K562 (cell line): ENCODE measurements at regions not wholly inside any gene's neighbourhood (a gene's known extent, or its start where the extent isn't known, plus 50 kb on each side); places are given as distances from the start of the nearest gene placed in this dataset.

Source experiments
- ARID3A ChIP-seq: IDR thresholded peaks from 2 replicates; pipeline ENCODE4 v1.6.1; 2012; ENCODE audit warnings: low read depth, low read length, improper control_type of control experiment, borderline replicate concordance
- BRF2 ChIP-seq: IDR thresholded peaks from 3 replicates; pipeline ENCODE4 v1.6.1; 2011; ENCODE audit warnings: borderline replicate concordance, mild to moderate bottlenecking; ENCODE audit not compliant: insufficient read length, insufficient read depth
- E2F4 ChIP-seq: sonication (generic); formaldehyde crosslinking; IDR thresholded peaks from 2 replicates; pipeline ENCODE4 v1.8.0; 2022; ENCODE audit warnings: mild to moderate bottlenecking, low read depth, missing genetic modification reagents
- MNT ChIP-seq, 2 experiments: fragments of 450-650 bp; conservative IDR thresholded peaks; 2 replicates each; pipeline ENCODE4 v1.6.1; 2017; ENCODE audit warnings: mild to moderate bottlenecking in 2 of 2, moderate library complexity in 2 of 2
- NRF1 ChIP-seq, 2 experiments: fragments of 450-650 bp; IDR thresholded peaks in 1 of 2; conservative IDR thresholded peaks in 1 of 2; 2 replicates each; pipeline ENCODE4 v1.6.1; 2014; ENCODE audit warnings: mild to moderate bottlenecking in 2 of 2
- PCBP2 ChIP-seq: fragments of 200-400 bp; formaldehyde crosslinking; IDR thresholded peaks from 2 replicates; pipeline ENCODE4 v1.6.1; 2018; ENCODE audit warnings: low read length, low read depth, mild to moderate bottlenecking, moderate library complexity; ENCODE audit not compliant: poor library complexity, severe bottlenecking
- TCF7 ChIP-seq: sonication (generic); IDR thresholded peaks from 2 replicates; pipeline ENCODE4 v1.6.1; 2016; ENCODE audit warnings: antibody characterized with exemption, borderline replicate concordance
- ZFPM2 ChIP-seq: fragments of 250-450 bp; sonication (Bioruptor Pico); IDR thresholded peaks from 2 replicates; pipeline ENCODE4 v1.5.1; 2022; ENCODE audit warnings: mild to moderate bottlenecking
- ZNF232 ChIP-seq: sonication (generic); formaldehyde crosslinking; IDR thresholded peaks from 2 replicates; pipeline ENCODE4 v1.8.0; 2022; ENCODE audit warnings: mild to moderate bottlenecking, missing genetic modification reagents
- ZNF324 ChIP-seq: fragments of 250-450 bp; sonication (Bioruptor Pico); IDR thresholded peaks from 2 replicates; pipeline ENCODE4 v1.4.0; 2020; ENCODE audit warnings: mild to moderate bottlenecking

- no peak for TF ChIP-seq MNT (conservative IDR thresholded peaks at IDR 0.05)
- no peak for TF ChIP-seq ARID3A
- no peak for TF ChIP-seq BRF2
- no peak for TF ChIP-seq PCBP2
- TF ChIP-seq ZNF324: no peak
- no peak for TF ChIP-seq TCF7
- TF ChIP-seq E2F4 (CRISPR knock-in tag): no peak
- no peak for TF ChIP-seq NRF1 (conservative IDR thresholded peaks at IDR 0.05 in 1 of 2, IDR thresholded peaks at IDR 0.05 in 1 of 2)
- TF ChIP-seq ZNF232 (CRISPR knock-in tag): no peak
- TF ChIP-seq ZFPM2 (CRISPR knock-in tag): no peak
Measured at GRCh38 chr1:177862916-177863315, 106.9 kb downstream of the SEC16B start (continued).
